MM.1S (cell line): ENCODE measurements at regions not wholly inside any gene's neighbourhood (a gene's known extent, or its start where the extent isn't known, plus 50 kb on each side); places are given as distances from the start of the nearest gene placed in this dataset.

ENCODE experiments used
- DNase-seq: peaks from one replicate; pipeline ENCODE4 v3.0.0-alpha.2; 2015
- H2AFZ ChIP-seq: fragments of 300-600 bp; sonication (generic); 2 replicates; pipeline ENCODE4 v1.6.0; 2016; ENCODE audit warnings: antibody characterized with exemption, low read length
- H3F3A ChIP-seq: fragments of 300-600 bp; sonication (generic); 2 replicates; pipeline ENCODE4 v1.6.1; 2016; ENCODE audit warnings: mild to moderate bottlenecking, antibody characterized with exemption, low read length, moderate library complexity, mixed read lengths; ENCODE audit not compliant: insufficient read depth
- H3K27ac ChIP-seq: fragments of 300-600 bp; sonication (generic); 2 replicates; pipeline ENCODE4 v1.5.1; 2016; ENCODE audit warnings: mild to moderate bottlenecking, low read length
- H3K27me3 ChIP-seq: fragments of 300-600 bp; sonication (generic); replicated peaks from 2 replicates; pipeline ENCODE4 v1.6.0; 2016; ENCODE audit warnings: low read length; ENCODE audit not compliant: insufficient read depth
- H3K36me3 ChIP-seq: fragments of 300-600 bp; sonication (generic); replicated peaks from 2 replicates; pipeline ENCODE4 v1.6.1; 2016; ENCODE audit warnings: mild to moderate bottlenecking, low read length, mixed read lengths; ENCODE audit not compliant: insufficient read depth
- H3K4me1 ChIP-seq: fragments of 300-600 bp; sonication (generic); 2 replicates; pipeline ENCODE4 v1.6.1; 2016; ENCODE audit warnings: low read length, mixed read lengths
- H3K4me2 ChIP-seq: fragments of 300-600 bp; sonication (generic); 2 replicates; pipeline ENCODE4 v1.6.0; 2016; ENCODE audit warnings: low read depth, low read length
- H3K4me3 ChIP-seq: fragments of 300-600 bp; sonication (generic); 2 replicates; pipeline ENCODE4 v1.5.1; 2016; ENCODE audit warnings: low read length, mixed read lengths
- H3K79me2 ChIP-seq: fragments of 300-600 bp; sonication (generic); 2 replicates; pipeline ENCODE4 v1.6.1; 2016; ENCODE audit warnings: mixed run types, low read length, mixed read lengths
- H3K9ac ChIP-seq: fragments of 300-600 bp; sonication (generic); 2 replicates; pipeline ENCODE4 v1.6.1; 2016; ENCODE audit warnings: low read length, mixed read lengths
- H3K9me2 ChIP-seq: fragments of 300-600 bp; sonication (generic); replicated peaks from 2 replicates; pipeline ENCODE4 v1.6.1; 2016; ENCODE audit warnings: mild to moderate bottlenecking, low read length, mixed read lengths; ENCODE audit not compliant: insufficient read depth
- H3K9me3 ChIP-seq: fragments of 300-600 bp; sonication (generic); replicated peaks from 2 replicates; pipeline ENCODE4 v1.6.1; 2016; ENCODE audit warnings: mild to moderate bottlenecking, low read length, mixed read lengths; ENCODE audit not compliant: insufficient read depth
- H4K20me1 ChIP-seq: fragments of 300-600 bp; sonication (generic); 2 replicates; pipeline ENCODE4 v1.6.1; 2016; ENCODE audit warnings: mild to moderate bottlenecking, low read length, moderate library complexity, mixed read lengths; ENCODE audit not compliant: insufficient read depth
- EZH2 ChIP-seq: fragments of 300-600 bp; sonication (generic); optimal IDR thresholded peaks from 2 replicates; pipeline ENCODE3; 2017; ENCODE audit warnings: low read depth, mild to moderate bottlenecking, antibody characterized with exemption, low read length, mixed read lengths
- EZH2phosphoT487 ChIP-seq: fragments of 300-600 bp; sonication (generic); IDR thresholded peaks from 2 replicates; pipeline ENCODE4 v1.6.1; 2018; ENCODE audit warnings: antibody characterized with exemption, low read length
- TF ChIP-seq, protein P1 (sequence below): fragments of 300-600 bp; sonication (generic); IDR thresholded peaks from 2 replicates; pipeline ENCODE4 v1.5.1; 2016; ENCODE audit warnings: antibody characterized with exemption, low read length, mixed read lengths

DNA sequence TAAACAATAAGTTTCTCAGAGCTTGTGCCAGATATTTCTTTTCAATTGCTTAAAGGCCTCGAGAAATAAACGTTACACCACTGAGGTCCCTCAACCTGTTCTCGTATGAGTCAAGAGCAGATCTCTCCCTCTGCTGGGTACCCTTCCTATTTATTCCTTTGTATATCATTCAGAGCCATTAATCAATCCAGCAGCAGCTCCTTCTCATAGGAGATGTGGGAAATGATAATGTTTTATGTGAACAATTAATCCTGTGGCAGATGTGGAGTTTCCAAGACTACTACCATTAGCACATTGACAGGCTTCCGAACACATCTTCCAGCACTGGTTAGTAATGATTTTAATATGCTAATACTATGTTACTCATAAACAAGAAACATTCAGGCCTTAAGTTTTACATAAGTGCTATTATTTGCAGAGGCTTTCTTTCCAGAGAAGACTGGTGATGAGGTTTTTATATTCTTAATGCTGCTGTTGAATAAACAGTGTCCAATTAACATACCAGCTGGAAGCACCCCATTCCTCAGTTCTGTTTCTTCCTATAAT lies 196.5 kb downstream of the ZNF608 start:
- no peaks in the 10 kb centered on the region for H3K27me3 ChIP-seq
- no peak overlapping the region for H2AFZ ChIP-seq
- H3K79me2 ChIP-seq: no peaks in the 10 kb centered on the region
- no peaks in the 10 kb centered on the region for H3K9me3 ChIP-seq
- H3K4me3 ChIP-seq: no peak overlapping the region
- H3K9ac ChIP-seq: no peak overlapping the region
- H4K20me1 ChIP-seq: no peaks in the 10 kb centered on the region
- H3K4me2 ChIP-seq: no peak overlapping the region
- no peaks in the 10 kb centered on the region for H3K9me2 ChIP-seq
- no peak overlapping the region for H3K27ac ChIP-seq
- no peak for DNase-seq
- no peaks in the 10 kb centered on the region for H3F3A ChIP-seq
- no peaks in the 10 kb centered on the region for H3K36me3 ChIP-seq
- no peaks in the 10 kb centered on the region for H3K4me1 ChIP-seq
- TF ChIP-seq, protein P1, sequence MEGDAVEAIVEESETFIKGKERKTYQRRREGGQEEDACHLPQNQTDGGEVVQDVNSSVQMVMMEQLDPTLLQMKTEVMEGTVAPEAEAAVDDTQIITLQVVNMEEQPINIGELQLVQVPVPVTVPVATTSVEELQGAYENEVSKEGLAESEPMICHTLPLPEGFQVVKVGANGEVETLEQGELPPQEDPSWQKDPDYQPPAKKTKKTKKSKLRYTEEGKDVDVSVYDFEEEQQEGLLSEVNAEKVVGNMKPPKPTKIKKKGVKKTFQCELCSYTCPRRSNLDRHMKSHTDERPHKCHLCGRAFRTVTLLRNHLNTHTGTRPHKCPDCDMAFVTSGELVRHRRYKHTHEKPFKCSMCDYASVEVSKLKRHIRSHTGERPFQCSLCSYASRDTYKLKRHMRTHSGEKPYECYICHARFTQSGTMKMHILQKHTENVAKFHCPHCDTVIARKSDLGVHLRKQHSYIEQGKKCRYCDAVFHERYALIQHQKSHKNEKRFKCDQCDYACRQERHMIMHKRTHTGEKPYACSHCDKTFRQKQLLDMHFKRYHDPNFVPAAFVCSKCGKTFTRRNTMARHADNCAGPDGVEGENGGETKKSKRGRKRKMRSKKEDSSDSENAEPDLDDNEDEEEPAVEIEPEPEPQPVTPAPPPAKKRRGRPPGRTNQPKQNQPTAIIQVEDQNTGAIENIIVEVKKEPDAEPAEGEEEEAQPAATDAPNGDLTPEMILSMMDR: no peak
- no peak for TF ChIP-seq EZH2phosphoT487
- TF ChIP-seq EZH2: no peak

DNA sequence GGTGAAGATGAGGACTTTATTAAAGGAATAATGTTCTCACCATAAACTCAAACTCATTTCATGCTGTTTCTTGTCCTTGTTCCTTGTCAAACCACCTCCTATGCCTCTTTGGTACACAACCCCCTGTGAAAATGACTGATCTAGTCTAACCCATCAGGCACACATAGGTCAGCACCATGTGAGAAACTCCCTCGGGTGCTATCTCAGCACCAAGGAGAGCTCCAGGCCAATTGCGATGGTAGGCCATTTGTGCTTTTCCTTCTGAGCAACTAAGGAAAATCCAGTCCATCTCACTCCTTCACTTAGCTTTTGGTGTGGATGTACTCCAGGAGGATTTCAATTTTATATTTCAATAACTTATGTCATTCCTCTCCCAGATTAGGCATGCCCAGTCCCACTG lies 199.8 kb downstream of the ZNF608 start:
- Histone ChIP-seq H3K27me3 (no peaks in the 10 kb centered on the region), H3K36me3 (no peaks in the 10 kb centered on the region), H3K79me2 (no peaks in the 10 kb centered on the region), H3K9me3 (no peaks in the 10 kb centered on the region), H3K4me3 (no peak overlapping the region), H3F3A (no peaks in the 10 kb centered on the region), H3K27ac (no peak overlapping the region), H3K4me2 (no peak overlapping the region), H3K9me2 (no peaks in the 10 kb centered on the region), H4K20me1 (no peaks in the 10 kb centered on the region), H2AFZ (no peak overlapping the region), H3K4me1 (no peaks in the 10 kb centered on the region), H3K9ac (no peak overlapping the region)
- TF ChIP-seq, protein P1: no peak
- TF ChIP-seq EZH2phosphoT487 (no peak), EZH2 (no peak)
- DNase-seq: no peak

DNA sequence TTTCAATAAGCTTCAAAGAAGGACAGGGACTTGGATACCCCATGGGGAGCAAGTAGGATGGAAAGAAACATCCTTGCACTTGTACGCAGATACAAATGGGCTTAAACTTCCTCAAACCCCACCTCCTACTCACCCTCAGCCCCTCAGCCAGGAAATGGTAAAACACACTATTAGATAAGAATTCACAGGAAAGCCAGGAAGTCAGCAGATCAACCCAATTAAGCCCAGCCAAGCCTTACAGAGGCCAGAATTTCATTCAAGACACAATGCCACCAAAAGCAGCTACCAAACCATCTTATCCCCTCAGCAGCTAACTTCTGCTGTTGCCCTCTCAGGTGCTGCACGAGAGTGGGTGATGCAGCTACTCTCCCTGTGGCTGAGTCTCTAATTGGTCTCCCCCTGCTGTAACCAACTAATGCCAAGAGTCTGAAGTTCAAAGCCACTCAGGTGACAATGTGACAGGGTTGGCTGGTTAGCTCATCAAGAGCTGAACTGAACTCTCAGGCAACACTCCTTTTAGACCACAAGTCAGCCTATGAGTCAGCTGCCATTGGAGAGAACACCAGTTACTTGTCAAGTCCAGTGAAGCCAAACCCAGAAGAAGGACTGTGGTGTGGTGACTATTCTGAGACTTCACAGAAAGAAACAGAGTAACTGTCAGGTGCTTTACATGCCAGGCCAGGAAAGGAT lies 201.9 kb downstream of the ZNF608 start:
- DNase-seq: no peak
- no peak overlapping the region for H3K4me3 ChIP-seq
- no peaks in the 10 kb centered on the region for H3F3A ChIP-seq
- no peaks in the 10 kb centered on the region for H3K4me1 ChIP-seq
- H3K27ac ChIP-seq: no peak overlapping the region
- no peaks in the 10 kb centered on the region for H3K36me3 ChIP-seq
- no peak overlapping the region for H2AFZ ChIP-seq
- H3K9me3 ChIP-seq: no peaks in the 10 kb centered on the region
- H3K79me2 ChIP-seq: no peaks in the 10 kb centered on the region
- H3K4me2 ChIP-seq: no peak overlapping the region
- H4K20me1 ChIP-seq: no peaks in the 10 kb centered on the region
- no peak overlapping the region for H3K9ac ChIP-seq
- no peaks in the 10 kb centered on the region for H3K9me2 ChIP-seq
- no peak for TF ChIP-seq EZH2
- no peak for TF ChIP-seq EZH2phosphoT487
- TF ChIP-seq, protein P1: no peak
- no peaks in the 10 kb centered on the region for H3K27me3 ChIP-seq
